H9 (cell line): ENCODE measurements at regions not wholly inside any gene's neighbourhood (a gene's known extent, or its start where the extent isn't known, plus 50 kb on each side); places are given as distances from the start of the nearest gene placed in this dataset.
A peak's percentile ranks its signal among the peaks of the same experiment; 100 is the strongest.

Experiments
- DNase-seq: peaks from one replicate; pipeline ENCODE4 v3.0.0-alpha.2; 2017
- H2AFZ ChIP-seq: one replicate; pipeline ENCODE4 v1.6.1; 2013; ENCODE audit warnings: mild to moderate bottlenecking, low read length, control low read depth, moderate library complexity
- H2AK5ac ChIP-seq: 2 replicates; pipeline ENCODE4 v1.6.1; 2013; ENCODE audit warnings: low read length, control low read depth, mixed read lengths; ENCODE audit not compliant: insufficient read length
- H2BK120ac ChIP-seq: one replicate; pipeline ENCODE4 v1.6.1; 2013; ENCODE audit warnings: low read depth, mild to moderate bottlenecking, low read length, control low read depth, inconsistent platforms; ENCODE audit not compliant: poor library complexity, severe bottlenecking
- H2BK12ac ChIP-seq: 2 replicates; pipeline ENCODE4 v1.6.1; 2013; ENCODE audit warnings: low read length, control low read depth, mixed read lengths, low read depth; ENCODE audit not compliant: insufficient read length
- H2BK15ac ChIP-seq: 2 replicates; pipeline ENCODE4 v1.6.1; 2013; ENCODE audit warnings: low read depth, low read length, control low read depth
- H2BK20ac ChIP-seq: one replicate; pipeline ENCODE4 v1.6.1; 2013; ENCODE audit warnings: low read depth, mild to moderate bottlenecking, low read length, control low read depth, inconsistent platforms; ENCODE audit not compliant: poor library complexity, severe bottlenecking
- H2BK5ac ChIP-seq: 2 replicates; pipeline ENCODE4 v1.6.1; 2013; ENCODE audit warnings: low read length, control low read depth, mixed read lengths; ENCODE audit not compliant: insufficient read length
- H3K14ac ChIP-seq: 2 replicates; pipeline ENCODE4 v1.6.1; 2013; ENCODE audit warnings: low read length, control low read depth; ENCODE audit not compliant: insufficient read depth
- H3K18ac ChIP-seq: 2 replicates; pipeline ENCODE4 v1.6.1; 2013; ENCODE audit warnings: low read depth, mild to moderate bottlenecking, mixed read lengths, low read length, control low read depth; ENCODE audit not compliant: insufficient read length
- H3K23ac ChIP-seq: 2 replicates; pipeline ENCODE4 v1.6.1; 2013; ENCODE audit warnings: low read length, control low read depth, mixed read lengths, low read depth; ENCODE audit not compliant: insufficient read length
- H3K23me2 ChIP-seq: 2 replicates; pipeline ENCODE4 v1.6.1; 2013; ENCODE audit warnings: low read depth, mild to moderate bottlenecking, mixed read lengths, low read length, control low read depth; ENCODE audit not compliant: insufficient read length, poor library complexity, severe bottlenecking
- H3K27ac ChIP-seq: 2 replicates; pipeline ENCODE4 v1.5.1; 2013; ENCODE audit warnings: low read length, control low read depth, mixed read lengths, low read depth; ENCODE audit not compliant: insufficient read length
- H3K27me3 ChIP-seq: 2 replicates; pipeline ENCODE4 v1.6.1; 2013; ENCODE audit warnings: low read length, control low read depth, inconsistent platforms; ENCODE audit not compliant: insufficient read depth
- H3K4ac ChIP-seq: 2 replicates; pipeline ENCODE4 v1.6.1; 2013; ENCODE audit warnings: low read depth, mild to moderate bottlenecking, control low read depth, inconsistent platforms, low read length, moderate library complexity
- H3K4me1 ChIP-seq: 2 replicates; pipeline ENCODE4 v1.6.1; 2013; ENCODE audit warnings: low read length, control low read depth, inconsistent platforms; ENCODE audit not compliant: insufficient read depth
- H3K4me2 ChIP-seq: 2 replicates; pipeline ENCODE4 v1.6.1; 2013; ENCODE audit warnings: low read length, control low read depth, mixed read lengths; ENCODE audit not compliant: insufficient read length, insufficient read depth
- H3K56ac ChIP-seq: 2 replicates; pipeline ENCODE4 v1.6.1; 2013; ENCODE audit warnings: low read depth, mild to moderate bottlenecking, mixed read lengths, low read length, control low read depth; ENCODE audit not compliant: insufficient read length
- H3K79me1 ChIP-seq: 2 replicates; pipeline ENCODE4 v1.6.1; 2013; ENCODE audit warnings: low read depth, mild to moderate bottlenecking, moderate library complexity, low read length, control low read depth, inconsistent platforms; ENCODE audit not compliant: insufficient read depth, poor library complexity, severe bottlenecking
- H3K79me2 ChIP-seq: 2 replicates; pipeline ENCODE4 v1.6.1; 2013; ENCODE audit warnings: low read length, control low read depth, inconsistent platforms; ENCODE audit not compliant: insufficient read depth
- H3K9ac ChIP-seq: 2 replicates; pipeline ENCODE4 v1.6.1; 2013; ENCODE audit warnings: low read length, control low read depth, mixed read lengths; ENCODE audit not compliant: insufficient read length; ENCODE audit errors: extremely low read depth
- H3K9me3 ChIP-seq: one replicate; pipeline ENCODE4 v1.6.1; 2013; ENCODE audit warnings: low read depth, low read length, inconsistent platforms; ENCODE audit not compliant: control insufficient read depth
- H3T11ph ChIP-seq: one replicate; pipeline ENCODE4 v1.6.1; 2013; ENCODE audit warnings: mild to moderate bottlenecking, low read length, control low read depth, inconsistent platforms
- H4K20me1 ChIP-seq: one replicate; pipeline ENCODE4 v1.6.1; 2013; ENCODE audit not compliant: control insufficient read depth, insufficient read length, insufficient read depth
- H4K5ac ChIP-seq: 2 replicates; pipeline ENCODE4 v1.6.1; 2013; ENCODE audit warnings: low read depth, mild to moderate bottlenecking, mixed read lengths, low read length, control low read depth; ENCODE audit not compliant: insufficient read length
- H4K8ac ChIP-seq: replicated peaks from 2 replicates; pipeline ENCODE4 v1.6.1; 2013; ENCODE audit warnings: low read length, control low read depth, mixed read lengths, low read depth; ENCODE audit not compliant: insufficient read length
- H4K91ac ChIP-seq: 2 replicates; pipeline ENCODE4 v1.6.1; 2013; ENCODE audit warnings: low read depth, mild to moderate bottlenecking, moderate library complexity, mixed read lengths, low read length, control low read depth; ENCODE audit not compliant: insufficient read length
- H3K27ac Mint-ChIP-seq, 3 experiments: 2 replicates in 2 of 3; 3 replicates in 1 of 3; pipeline ENCODE4 v1.8.0; 2020 to 2021; ENCODE audit warnings: mixed read lengths in 3 of 3, mild to moderate bottlenecking in 1 of 3, moderate library complexity in 1 of 3
- H3K27me3 Mint-ChIP-seq: 2 replicates; pipeline ENCODE4 v1.8.0; 2021; ENCODE audit warnings: low read depth, mild to moderate bottlenecking, moderate library complexity, mixed read lengths
- H3K36me3 Mint-ChIP-seq, 3 experiments: 2 replicates in 2 of 3; 3 replicates in 1 of 3; pipeline ENCODE4 v1.8.0; 2020 to 2021; ENCODE audit warnings: low read depth in 3 of 3, mixed read lengths in 3 of 3; ENCODE audit not compliant: insufficient read depth in 1 of 3
- H3K4me1 Mint-ChIP-seq, 2 experiments: 2 replicates each; pipeline ENCODE4 v1.8.0; 2020; ENCODE audit warnings: mixed read lengths in 2 of 2
- H3K4me3 Mint-ChIP-seq, 2 experiments: 2 replicates in 1 of 2; 3 replicates in 1 of 2; pipeline ENCODE4 v1.8.0; 2020 to 2021; ENCODE audit warnings: mild to moderate bottlenecking in 2 of 2, mixed read lengths in 2 of 2, moderate library complexity in 1 of 2
- H3K9me3 Mint-ChIP-seq, 2 experiments: 2 replicates in 1 of 2; 3 replicates in 1 of 2; pipeline ENCODE4 v1.8.0; 2020; ENCODE audit warnings: mild to moderate bottlenecking in 2 of 2, mixed read lengths in 2 of 2, moderate library complexity in 1 of 2
- CTCF ChIP-seq: fragments of 200-600 bp; sonication (generic); conservative IDR thresholded peaks from 3 replicates; pipeline ENCODE4 v1.8.0; 2021; ENCODE audit warnings: antibody characterized with exemption, mild to moderate bottlenecking
- WGBS: extraction: QIAGEN DNeasy Blood & Tissue Kit; methylation state at CpG from one replicate; pipeline ENCODE4 v1.1.7; 2013; ENCODE audit warnings: missing lambda C conversion rate, low lambda C conversion rate, mixed read lengths; ENCODE audit not compliant: insufficient read length; ENCODE audit errors: extremely low coverage; 5-methylcytosine and 5-hydroxymethylcytosine counted together

GRCh38 chr2:41033127-41033526, 581.2 kb upstream of the SLC8A1 start:
- peak overlapping the region; percentile 66 for H3K27ac ChIP-seq
- Mint-ChIP-seq H3K4me1 (peaks cover 11 to 15% of the 10 kb centered on the region in 2 experiments), H3K9me3 (peaks cover 0 to 4% of the 10 kb centered on the region in 2 experiments; a peak in 3 of 5 replicates), H3K36me3 (peaks cover 0 to 5% (median 0%) of the 10 kb centered on the region in 3 experiments; a peak in 1 of 7 replicates), H3K27ac (peak overlapping the region; percentile 89 to 95 (median 94); a peak in 6 of 7 replicates), H3K27me3 (no peaks in the 10 kb centered on the region), H3K4me3 (peak overlapping the region in 1 of 2 experiments; percentile 36; a peak in 1 of 5 replicates)
- H3K79me2 ChIP-seq = no peaks in the 10 kb centered on the region
- H3K18ac ChIP-seq = no peak overlapping the region
- DNase-seq = peak; percentile 34
- no peak overlapping the region for H2BK5ac ChIP-seq
- H4K91ac ChIP-seq = no peak overlapping the region
- no CpG with 5 or more reads among the region's 6 CpGs for WGBS
- H3K9ac ChIP-seq = no peak overlapping the region
- no peak overlapping the region for H2BK15ac ChIP-seq
- no peak overlapping the region for H3K56ac ChIP-seq
- no peak overlapping the region for H2BK20ac ChIP-seq
- no peaks in the 10 kb centered on the region for H3K27me3 ChIP-seq
- H2AK5ac ChIP-seq = no peak overlapping the region
- no peak overlapping the region for H3K4ac ChIP-seq
- no peak overlapping the region for H3K23ac ChIP-seq
- no peak overlapping the region for H2BK120ac ChIP-seq
- H3K4me1 ChIP-seq = no peaks in the 10 kb centered on the region; the same call in 1 of the 2 replicates
- H2AFZ ChIP-seq = peak overlapping the region; percentile 94
- H3T11ph ChIP-seq = no peak overlapping the region
- no peak overlapping the region for H4K8ac ChIP-seq
- H3K4me2 ChIP-seq = no peak overlapping the region
- no peaks in the 10 kb centered on the region for H3K9me3 ChIP-seq
- H3K79me1 ChIP-seq = no peaks in the 10 kb centered on the region
- no peak overlapping the region for H3K14ac ChIP-seq
- H4K20me1 ChIP-seq = no peaks in the 10 kb centered on the region
- no peaks in the 10 kb centered on the region for H3K23me2 ChIP-seq
- TF ChIP-seq CTCF = no peak
- no peak overlapping the region for H4K5ac ChIP-seq
- H2BK12ac ChIP-seq = no peak overlapping the region
